IMR-90 (cell line): ENCODE measurements at regions not wholly inside any gene's neighbourhood (a gene's known extent, or its start where the extent isn't known, plus 50 kb on each side); places are given as distances from the start of the nearest gene placed in this dataset.

Source experiments
- ATAC-seq: fragments of 200-7000 bp; cut with Tn5 transposase; 2 replicates; pipeline ENCODE4 v1.9.1; 2020; ENCODE audit warnings: low read depth, mild to moderate bottlenecking, moderate library complexity
- BruUV-seq: library from RNA; stranded (reverse); fragments of 400-500 nt; replicated peaks from 2 replicates; lab custom pipeline; 2021; lab: Mats Ljungman, UMichigan
- CTCF ChIA-PET: fragments of 300-600 bp; formaldehyde crosslinking; extraction: SDS; loops from one replicate; lab custom pipeline; 2021; ENCODE audit warnings: antibody characterized with exemption; lab: Yijun Ruan, JAX
- POLR2A ChIA-PET: fragments of 300-600 bp; sonication (Branson Sonifier 250); formaldehyde crosslinking; loops from one replicate; lab custom pipeline; 2022; ENCODE audit warnings: antibody characterized with exemption; ENCODE audit not compliant: unreplicated experiment; lab: Charles Lee
- DNase-seq: peaks from one replicate; pipeline ENCODE4 v3.0.0; 2013
- H2AFZ ChIP-seq: replicated peaks from 2 replicates; pipeline ENCODE3; 2013; ENCODE audit warnings: low read length, mild to moderate bottlenecking; ENCODE audit not compliant: poor library complexity
- H2AK5ac ChIP-seq: 2 replicates; pipeline ENCODE4 v1.6.1; 2013; ENCODE audit warnings: low read depth, low read length, inconsistent platforms
- H2AK9ac ChIP-seq: replicated peaks from 2 replicates; pipeline ENCODE3; 2013; ENCODE audit warnings: mild to moderate bottlenecking, low read depth, low read length, moderate library complexity; ENCODE audit not compliant: poor library complexity
- H2BK120ac ChIP-seq: 2 replicates; pipeline ENCODE4 v1.6.1; 2013; ENCODE audit warnings: low read depth, low read length, inconsistent platforms
- H2BK15ac ChIP-seq: 3 replicates; pipeline ENCODE4 v1.6.1; 2013; ENCODE audit warnings: low read depth, low read length, inconsistent platforms
- H2BK20ac ChIP-seq: 2 replicates; pipeline ENCODE4 v1.6.1; 2013; ENCODE audit warnings: low read depth, mild to moderate bottlenecking, inconsistent platforms, low read length, moderate library complexity
- H2BK5ac ChIP-seq: 2 replicates; pipeline ENCODE4 v1.6.1; 2013; ENCODE audit warnings: mild to moderate bottlenecking, low read depth, low read length, inconsistent platforms; ENCODE audit not compliant: poor library complexity, severe bottlenecking
- H3K14ac ChIP-seq: replicated peaks from 2 replicates; pipeline ENCODE4 v1.6.1; 2013; ENCODE audit warnings: low read depth, low read length, inconsistent platforms
- H3K18ac ChIP-seq: 2 replicates; pipeline ENCODE4 v1.6.1; 2013; ENCODE audit warnings: low read depth, low read length, control low read depth
- H3K23ac ChIP-seq: 2 replicates; pipeline ENCODE4 v1.6.1; 2013; ENCODE audit warnings: low read depth, low read length, inconsistent platforms
- H3K27ac ChIP-seq: 2 replicates; pipeline ENCODE4 v1.5.1; 2013; ENCODE audit warnings: mild to moderate bottlenecking, control low read depth, low read length; ENCODE audit not compliant: insufficient read depth
- H3K27me3 ChIP-seq: 2 replicates; pipeline ENCODE4 v1.6.1; 2013; ENCODE audit warnings: low read length; ENCODE audit not compliant: control insufficient read depth, insufficient read depth
- H3K36me3 ChIP-seq: 2 replicates; pipeline ENCODE4 v1.6.1; 2013; ENCODE audit warnings: low read length, mixed read lengths; ENCODE audit not compliant: control insufficient read depth, insufficient read depth
- H3K4ac ChIP-seq: 2 replicates; pipeline ENCODE4 v1.6.1; 2013; ENCODE audit warnings: low read depth, low read length, inconsistent platforms
- H3K4me1 ChIP-seq: 2 replicates; pipeline ENCODE4 v1.6.1; 2013; ENCODE audit warnings: low read length, mixed read lengths; ENCODE audit not compliant: control insufficient read depth, insufficient read depth
- H3K4me2 ChIP-seq: 2 replicates; pipeline ENCODE4 v1.6.1; 2013; ENCODE audit warnings: low read depth, mild to moderate bottlenecking, control low read depth, low read length, moderate library complexity
- H3K4me3 ChIP-seq: 2 replicates; pipeline ENCODE4 v1.5.1; 2013; ENCODE audit warnings: low read depth, mild to moderate bottlenecking, control low read depth, low read length, moderate library complexity; ENCODE audit not compliant: insufficient read depth
- H3K56ac ChIP-seq: 2 replicates; pipeline ENCODE4 v1.6.1; 2013; ENCODE audit warnings: low read length, inconsistent platforms; ENCODE audit not compliant: insufficient read depth; ENCODE audit errors: extremely low read depth
- H3K79me1 ChIP-seq, 2 experiments: 2 replicates each; pipeline ENCODE4 v1.6.1; 2013; ENCODE audit warnings: low read length in 2 of 2, inconsistent platforms in 1 of 2, low read depth in 1 of 2
- H3K9ac ChIP-seq: 2 replicates; pipeline ENCODE4 v1.6.1; 2013; ENCODE audit warnings: low read depth, low read length, control low read depth
- H3K9me1 ChIP-seq: 2 replicates; pipeline ENCODE4 v1.6.1; 2013; ENCODE audit warnings: low read length, inconsistent platforms; ENCODE audit not compliant: insufficient read depth
- H3K9me3 ChIP-seq: 2 replicates; pipeline ENCODE4 v1.6.1; 2013; ENCODE audit warnings: low read length; ENCODE audit not compliant: control insufficient read depth, insufficient read depth
- H4K20me1 ChIP-seq: 2 replicates; pipeline ENCODE4 v1.6.1; 2013; ENCODE audit warnings: low read length, inconsistent platforms; ENCODE audit not compliant: insufficient read depth
- H4K5ac ChIP-seq: 2 replicates; pipeline ENCODE4 v1.6.1; 2013; ENCODE audit warnings: mild to moderate bottlenecking, low read depth, low read length, control low read depth
- H4K8ac ChIP-seq, 2 experiments: 2 replicates each; pipeline ENCODE4 v1.6.1; 2013; ENCODE audit warnings: low read depth in 2 of 2, low read length in 2 of 2, control low read depth in 1 of 2, inconsistent platforms in 1 of 2
- H4K91ac ChIP-seq: 2 replicates; pipeline ENCODE4 v1.6.1; 2013; ENCODE audit warnings: low read depth, low read length, inconsistent platforms; ENCODE audit not compliant: insufficient read depth
- BHLHE40 ChIP-seq: fragments of 150-350 bp; IDR thresholded peaks from 2 replicates; pipeline ENCODE4 v1.6.1; 2016; ENCODE audit warnings: mild to moderate bottlenecking, low read depth, low read length
- CEBPB ChIP-seq: IDR thresholded peaks from 2 replicates; pipeline ENCODE4 v1.6.1; 2012; ENCODE audit warnings: low read depth, low read length, improper control_type of control experiment
- CHD1 ChIP-seq: IDR thresholded peaks from 2 replicates; pipeline ENCODE4 v1.6.1; 2012; ENCODE audit warnings: low read depth, low read length, improper control_type of control experiment
- ELK1 ChIP-seq: fragments of 150-350 bp; IDR thresholded peaks from 2 replicates; pipeline ENCODE4 v1.6.1; 2016; ENCODE audit warnings: low read depth, mild to moderate bottlenecking, low read length, moderate library complexity, borderline replicate concordance
- MAZ ChIP-seq: IDR thresholded peaks from 2 replicates; pipeline ENCODE4 v1.6.1; 2012; ENCODE audit warnings: low read depth, mild to moderate bottlenecking, low read length, improper control_type of control experiment, moderate library complexity, borderline replicate concordance
- MXI1 ChIP-seq: IDR thresholded peaks from 2 replicates; pipeline ENCODE4 v1.6.1; 2012; ENCODE audit warnings: low read depth, mild to moderate bottlenecking, low read length, moderate library complexity, borderline replicate concordance
- NFE2L2 ChIP-seq: fragments of 150-350 bp; IDR thresholded peaks from 2 replicates; pipeline ENCODE4 v1.6.1; 2016; ENCODE audit warnings: low read depth, mild to moderate bottlenecking, low read length
- RAD21 ChIP-seq: IDR thresholded peaks from 2 replicates; pipeline ENCODE4 v1.6.1; 2012; ENCODE audit warnings: low read length, improper control_type of control experiment
- RCOR1 ChIP-seq: IDR thresholded peaks from 2 replicates; pipeline ENCODE4 v1.6.1; 2012; ENCODE audit warnings: mild to moderate bottlenecking, low read length, improper control_type of control experiment; ENCODE audit not compliant: insufficient replicate concordance
- RFX5 ChIP-seq: IDR thresholded peaks from 2 replicates; pipeline ENCODE4 v1.8.0; 2012; ENCODE audit warnings: low read depth, mild to moderate bottlenecking, low read length, moderate library complexity
- SMC3 ChIP-seq: fragments of 150-350 bp; IDR thresholded peaks from 2 replicates; pipeline ENCODE4 v1.6.1; 2016; ENCODE audit warnings: low read depth, mild to moderate bottlenecking, antibody characterized with exemption, low read length, moderate library complexity
- USF2 ChIP-seq: fragments of 150-350 bp; IDR thresholded peaks from 2 replicates; pipeline ENCODE4 v1.6.1; 2017; ENCODE audit warnings: mild to moderate bottlenecking, antibody characterized with exemption, low read length, low read depth
- WGBS, 2 experiments: methylation state at CpG; one replicate each; pipeline versions ENCODE4 v1.1.5 to v1.1.7; 2013; ENCODE audit warnings: missing lambda C conversion rate in 2 of 2; ENCODE audit not compliant: insufficient read length in 1 of 2; ENCODE audit errors: extremely low coverage in 2 of 2; 5-methylcytosine and 5-hydroxymethylcytosine counted together
- dilution Hi-C: fragments of 300-500 bp; cut with HindIII; formaldehyde crosslinking; loops from one replicate; pipeline ENCODE4 v1.14.3; 2018; ENCODE audit warnings: low sequenced_read_pairs; ENCODE audit not compliant: unreplicated experiment
- in situ Hi-C: fragments of 300-500 bp; cut with MboI; formaldehyde crosslinking; loops from 3 replicates; pipeline ENCODE4 v1.14.3; 2019; ENCODE audit warnings: low sequenced_read_pairs, inconsistent platforms, mixed read lengths
- intact Hi-C: fragments of 100-400 bp; cut with micrococcal nuclease; formaldehyde crosslinking; loops from 2 replicates; pipeline ENCODE4 v1.10.0; 2022
- TF ChIP-seq, protein P1 (sequence below): conservative IDR thresholded peaks from 2 replicates; pipeline ENCODE4 v1.5.1; 2012; ENCODE audit warnings: mild to moderate bottlenecking, low read depth, low read length, improper control_type of control experiment

DNA sequence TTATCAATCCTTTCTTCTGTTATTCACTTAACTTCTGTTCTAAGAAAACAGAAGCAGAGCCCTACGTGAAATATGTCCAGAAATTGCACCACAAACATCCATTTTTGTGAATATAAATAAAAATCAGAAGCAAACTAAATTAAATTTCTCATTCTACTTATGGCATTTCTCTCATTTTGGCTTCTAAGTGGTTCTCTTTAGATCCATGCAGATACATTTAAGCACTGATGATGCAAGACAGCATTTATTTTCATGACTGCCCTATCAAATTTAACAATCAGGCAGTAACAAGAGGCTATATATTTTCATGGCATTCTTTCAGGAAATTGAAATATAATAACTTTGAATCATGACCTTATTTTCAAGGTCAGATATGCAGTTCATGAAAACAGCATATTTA lies 1049.6 kb downstream of the GRM8 start:
- Histone ChIP-seq H2BK120ac (no peak overlapping the region), H3K4ac (no peak overlapping the region), H4K8ac (no peak overlapping the region), H3K79me1 (no peaks in the 10 kb centered on the region), H2BK5ac (no peak overlapping the region), H4K5ac (no peak overlapping the region), H3K36me3 (no peaks in the 10 kb centered on the region), H2BK15ac (no peak overlapping the region), H2AFZ (no peak overlapping the region), H3K27ac (no peak overlapping the region), H3K9me3 (peaks cover 1% of the 10 kb centered on the region; the same call in 1 of the 2 replicates), H3K9ac (no peak overlapping the region), H3K4me1 (no peaks in the 10 kb centered on the region), H2BK20ac (no peak overlapping the region), H3K4me2 (no peak overlapping the region), H3K18ac (no peak overlapping the region), H3K14ac (no peak overlapping the region), H3K23ac (no peak overlapping the region), H4K20me1 (no peaks in the 10 kb centered on the region), H2AK5ac (no peak overlapping the region), H4K91ac (no peak overlapping the region), H3K27me3 (no peaks in the 10 kb centered on the region), H3K56ac (no peak overlapping the region), H2AK9ac (no peak overlapping the region), H3K4me3 (no peak overlapping the region), H3K9me1 (no peaks in the 10 kb centered on the region)
- dilution Hi-C loops (no loop called here), in situ Hi-C loops (no loop called here), intact Hi-C loops (no loop called here)
- POLR2A ChIA-PET = no interaction called here
- no peak for ATAC-seq
- CTCF ChIA-PET = no interaction called here
- WGBS, 2 experiments = no CpG with 5 or more reads among the region's 1 CpG
- BruUV-seq = no TSS peak
- TF ChIP-seq RCOR1 (no peak), CEBPB (no peak), RFX5 (no peak), MAZ (no peak), RAD21 (no peak), USF2 (no peak), SMC3 (no peak), MXI1 (no peak), ELK1 (no peak), CHD1 (no peak), BHLHE40 (no peak), NFE2L2 (no peak)
- TF ChIP-seq, protein P1, sequence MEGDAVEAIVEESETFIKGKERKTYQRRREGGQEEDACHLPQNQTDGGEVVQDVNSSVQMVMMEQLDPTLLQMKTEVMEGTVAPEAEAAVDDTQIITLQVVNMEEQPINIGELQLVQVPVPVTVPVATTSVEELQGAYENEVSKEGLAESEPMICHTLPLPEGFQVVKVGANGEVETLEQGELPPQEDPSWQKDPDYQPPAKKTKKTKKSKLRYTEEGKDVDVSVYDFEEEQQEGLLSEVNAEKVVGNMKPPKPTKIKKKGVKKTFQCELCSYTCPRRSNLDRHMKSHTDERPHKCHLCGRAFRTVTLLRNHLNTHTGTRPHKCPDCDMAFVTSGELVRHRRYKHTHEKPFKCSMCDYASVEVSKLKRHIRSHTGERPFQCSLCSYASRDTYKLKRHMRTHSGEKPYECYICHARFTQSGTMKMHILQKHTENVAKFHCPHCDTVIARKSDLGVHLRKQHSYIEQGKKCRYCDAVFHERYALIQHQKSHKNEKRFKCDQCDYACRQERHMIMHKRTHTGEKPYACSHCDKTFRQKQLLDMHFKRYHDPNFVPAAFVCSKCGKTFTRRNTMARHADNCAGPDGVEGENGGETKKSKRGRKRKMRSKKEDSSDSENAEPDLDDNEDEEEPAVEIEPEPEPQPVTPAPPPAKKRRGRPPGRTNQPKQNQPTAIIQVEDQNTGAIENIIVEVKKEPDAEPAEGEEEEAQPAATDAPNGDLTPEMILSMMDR = no peak
- DNase-seq = no peak
